Activated naive CD8-positive, alpha-beta T cell (primary cell): ENCODE measurements at regions not wholly inside any gene's neighbourhood (a gene's known extent, or its start where the extent isn't known, plus 50 kb on each side); places are given as distances from the start of the nearest gene placed in this dataset.

Experiments
- H3K27ac Mint-ChIP-seq: one replicate; pipeline ENCODE4 v1.8.0; 2021; ENCODE audit warnings: mixed read lengths
- H3K27me3 Mint-ChIP-seq: one replicate; pipeline ENCODE4 v1.8.0; 2021; ENCODE audit warnings: mixed read lengths
- H3K36me3 Mint-ChIP-seq: one replicate; pipeline ENCODE4 v1.8.0; 2021; ENCODE audit warnings: mixed read lengths
- H3K4me1 Mint-ChIP-seq: one replicate; pipeline ENCODE4 v1.8.0; 2021; ENCODE audit warnings: low read depth, mixed read lengths
- H3K4me3 Mint-ChIP-seq: one replicate; pipeline ENCODE4 v1.8.0; 2021; ENCODE audit warnings: mild to moderate bottlenecking, mixed read lengths
- H3K9me3 Mint-ChIP-seq: one replicate; pipeline ENCODE4 v1.8.0; 2021; ENCODE audit warnings: low read depth, mixed read lengths

GRCh38 chr11:11038782-11039181 is 180.9 kb upstream of the ZBED5 start:
- H3K4me3 Mint-ChIP-seq, result no peak overlapping the region
- no peak overlapping the region for H3K27ac Mint-ChIP-seq
- peaks cover 1% of the 10 kb centered on the region for H3K27me3 Mint-ChIP-seq
- H3K9me3 Mint-ChIP-seq, result no peaks in the 10 kb centered on the region
- peaks cover 16% of the 10 kb centered on the region for H3K4me1 Mint-ChIP-seq
- no peaks in the 10 kb centered on the region for H3K36me3 Mint-ChIP-seq

DNA sequence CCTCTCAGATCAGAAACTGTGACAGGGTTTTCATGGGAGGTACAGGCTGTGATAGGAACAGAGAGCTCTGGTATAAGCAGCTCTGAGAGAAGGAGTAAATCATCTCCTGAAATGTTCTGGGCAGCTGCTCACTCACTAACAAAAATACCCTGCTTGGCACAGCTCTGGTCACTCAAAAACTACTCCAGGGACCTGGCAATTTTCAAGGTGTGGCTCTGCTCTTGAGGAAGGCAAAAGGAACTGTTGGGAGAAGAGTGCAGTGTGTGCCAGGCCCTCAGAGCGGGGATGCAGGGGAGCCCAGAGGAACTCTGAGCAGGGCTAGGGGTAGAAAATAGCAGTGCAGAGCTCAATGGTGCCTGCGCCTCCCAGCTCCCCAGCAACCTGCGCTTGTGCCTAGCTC is 180.5 kb upstream of the ZBED5 start:
- no peaks in the 10 kb centered on the region for H3K36me3 Mint-ChIP-seq
- peaks cover 1% of the 10 kb centered on the region for H3K27me3 Mint-ChIP-seq
- H3K9me3 Mint-ChIP-seq, result no peaks in the 10 kb centered on the region
- peaks cover 16% of the 10 kb centered on the region for H3K4me1 Mint-ChIP-seq
- H3K27ac Mint-ChIP-seq, result no peak overlapping the region
- no peak overlapping the region for H3K4me3 Mint-ChIP-seq

GRCh38 chr11:11036848-11037732 is 179.2 kb upstream of the ZBED5 start:
- Mint-ChIP-seq H3K4me3 (no peak overlapping the region), H3K27ac (no peak overlapping the region), H3K27me3 (peaks cover 1% of the 10 kb centered on the region), H3K4me1 (peaks cover 16% of the 10 kb centered on the region), H3K36me3 (no peaks in the 10 kb centered on the region), H3K9me3 (no peaks in the 10 kb centered on the region)

- Mint-ChIP-seq H3K9me3 (no peaks in the 10 kb centered on the region), H3K27ac (no peak overlapping the region), H3K4me3 (no peak overlapping the region), H3K4me1 (peaks cover 16% of the 10 kb centered on the region), H3K27me3 (peaks cover 1% of the 10 kb centered on the region), H3K36me3 (no peaks in the 10 kb centered on the region)
Observed at GRCh38 chr11:11036185-11036847, 178.5 kb upstream of the ZBED5 start.

DNA sequence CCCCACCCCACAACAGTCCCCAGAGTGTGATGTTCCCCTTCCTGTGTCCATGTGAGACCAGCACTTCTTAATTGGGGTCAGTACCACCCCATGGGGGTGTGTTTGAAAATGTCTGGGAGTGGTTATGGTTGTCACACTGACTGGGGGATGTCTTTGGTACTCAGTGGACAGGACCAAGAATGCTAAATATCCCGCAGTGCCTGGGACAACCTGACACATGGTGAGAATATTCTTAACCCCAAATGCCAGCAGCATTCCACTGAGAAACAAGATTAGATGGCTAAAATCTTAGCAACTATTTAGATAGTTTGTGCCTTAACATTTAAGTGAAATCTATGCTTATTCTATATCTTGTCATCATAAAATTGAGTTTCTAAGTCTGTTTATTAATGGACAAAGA is 177.5 kb upstream of the ZBED5 start:
- Mint-ChIP-seq H3K27me3 (peaks cover 1% of the 10 kb centered on the region), H3K4me1 (peaks cover 16% of the 10 kb centered on the region), H3K27ac (no peak overlapping the region), H3K4me3 (no peak overlapping the region), H3K36me3 (no peaks in the 10 kb centered on the region), H3K9me3 (no peaks in the 10 kb centered on the region)

GRCh38 chr11:11034476-11034875 is 176.6 kb upstream of the ZBED5 start:
- H3K36me3 Mint-ChIP-seq, result no peaks in the 10 kb centered on the region
- peaks cover 16% of the 10 kb centered on the region for H3K4me1 Mint-ChIP-seq
- no peak overlapping the region for H3K4me3 Mint-ChIP-seq
- H3K27ac Mint-ChIP-seq, result no peak overlapping the region
- H3K27me3 Mint-ChIP-seq, result peaks cover 1% of the 10 kb centered on the region
- no peaks in the 10 kb centered on the region for H3K9me3 Mint-ChIP-seq

DNA sequence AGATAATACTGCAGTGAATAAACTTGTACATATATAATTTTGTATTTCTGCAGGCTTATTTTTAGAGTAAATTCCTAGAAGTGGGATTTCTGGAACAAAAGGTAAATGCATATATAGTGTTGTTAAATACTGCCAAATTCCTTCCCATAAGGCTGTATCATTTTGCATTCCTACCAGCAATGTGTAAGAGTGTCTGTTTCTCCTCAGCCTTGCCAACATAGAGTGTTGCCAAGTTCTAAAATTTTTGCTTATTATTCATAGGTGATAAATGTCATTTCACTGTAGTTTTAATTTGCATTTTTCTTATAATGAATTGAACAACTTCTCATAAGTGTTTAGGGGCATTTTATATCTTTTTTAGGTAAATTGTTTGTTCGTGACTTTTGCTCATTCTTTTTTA is 174.2 kb upstream of the ZBED5 start:
- Mint-ChIP-seq H3K4me1 (peaks cover 8% of the 10 kb centered on the region), H3K27ac (no peak overlapping the region), H3K9me3 (no peaks in the 10 kb centered on the region), H3K36me3 (no peaks in the 10 kb centered on the region), H3K4me3 (no peak overlapping the region), H3K27me3 (peaks cover 1% of the 10 kb centered on the region)

GRCh38 chr11:11029027-11029426 is 171.2 kb upstream of the ZBED5 start:
- no peaks in the 10 kb centered on the region for H3K36me3 Mint-ChIP-seq
- no peaks in the 10 kb centered on the region for H3K9me3 Mint-ChIP-seq
- no peak overlapping the region for H3K4me3 Mint-ChIP-seq
- H3K27ac Mint-ChIP-seq, result no peak overlapping the region
- H3K4me1 Mint-ChIP-seq, result no peaks in the 10 kb centered on the region
- H3K27me3 Mint-ChIP-seq, result no peaks in the 10 kb centered on the region

DNA sequence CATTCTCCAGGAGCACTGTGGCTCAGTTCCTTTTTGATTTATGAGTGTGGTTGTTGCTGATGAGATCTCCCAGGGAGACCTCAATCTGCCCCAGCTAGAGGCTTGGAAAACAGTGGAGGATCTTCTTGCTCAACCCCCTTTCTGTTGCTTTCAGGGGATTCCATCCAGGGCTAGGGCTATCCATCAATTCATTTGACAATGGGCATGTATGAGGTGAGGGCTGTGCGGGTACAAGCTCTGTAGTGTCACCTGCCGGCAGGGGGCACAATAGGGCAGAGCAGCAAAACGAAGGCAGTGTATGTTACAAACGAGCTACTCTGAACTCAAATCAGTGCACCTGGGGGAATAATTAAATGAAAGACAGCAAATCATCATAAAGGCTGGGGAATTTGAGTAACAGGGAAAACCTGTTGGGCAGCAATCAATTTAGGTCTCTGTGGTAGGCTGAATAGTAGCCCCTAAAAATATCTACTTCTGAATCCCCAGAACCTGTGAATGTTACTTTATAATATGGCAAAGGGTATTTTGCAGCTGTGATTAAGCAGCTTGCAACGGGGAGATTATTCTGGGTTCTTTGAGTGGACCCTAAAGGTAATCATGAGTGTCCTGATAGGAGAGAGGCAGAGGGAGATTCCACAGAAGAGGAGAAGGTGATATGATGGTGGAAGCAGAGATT is 170.3 kb upstream of the ZBED5 start:
- H3K27ac Mint-ChIP-seq, result no peak overlapping the region
- H3K36me3 Mint-ChIP-seq, result no peaks in the 10 kb centered on the region
- H3K9me3 Mint-ChIP-seq, result no peaks in the 10 kb centered on the region
- H3K4me3 Mint-ChIP-seq, result no peak overlapping the region
- no peaks in the 10 kb centered on the region for H3K27me3 Mint-ChIP-seq
- no peaks in the 10 kb centered on the region for H3K4me1 Mint-ChIP-seq

DNA sequence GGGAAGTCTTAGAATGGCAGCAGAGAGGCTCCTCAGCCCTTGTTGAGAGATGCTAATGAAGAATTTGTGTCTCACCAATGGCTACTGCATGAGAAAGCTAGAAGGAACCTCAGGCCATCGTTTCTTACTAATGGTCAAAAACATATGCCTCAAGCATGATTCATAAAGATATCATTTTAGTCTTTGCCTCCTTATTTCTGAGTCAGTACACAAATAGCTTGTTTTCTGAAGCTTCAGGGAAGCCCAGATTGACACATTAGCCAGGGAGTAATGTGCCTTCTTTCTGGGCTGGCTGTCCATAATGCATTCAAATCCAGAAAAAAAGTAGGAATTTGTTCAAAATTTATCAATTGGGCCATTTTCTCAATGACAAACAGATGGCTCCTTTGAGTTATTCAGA is 169.4 kb upstream of the ZBED5 start:
- H3K36me3 Mint-ChIP-seq, result no peaks in the 10 kb centered on the region
- no peak overlapping the region for H3K27ac Mint-ChIP-seq
- no peak overlapping the region for H3K4me3 Mint-ChIP-seq
- no peaks in the 10 kb centered on the region for H3K27me3 Mint-ChIP-seq
- H3K9me3 Mint-ChIP-seq, result no peaks in the 10 kb centered on the region
- no peaks in the 10 kb centered on the region for H3K4me1 Mint-ChIP-seq

DNA sequence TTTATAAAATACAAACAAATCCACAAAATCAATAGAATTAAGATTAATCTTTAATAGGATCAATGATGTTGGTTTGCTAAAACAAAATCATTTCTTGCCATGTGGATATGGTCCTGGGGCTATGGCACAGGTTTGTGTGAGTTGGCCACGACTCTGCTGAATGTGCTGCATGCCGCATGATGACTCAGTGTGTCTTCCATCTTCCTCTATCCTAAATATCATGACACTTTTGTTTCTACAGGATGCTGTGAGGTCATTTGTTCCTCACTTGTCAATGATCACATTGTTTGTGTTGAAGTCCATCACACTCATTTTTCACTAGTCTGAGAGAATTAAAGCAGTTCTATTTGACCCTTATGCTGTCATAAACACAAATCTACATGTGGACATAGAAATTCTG is 167.2 kb upstream of the ZBED5 start:
- H3K27me3 Mint-ChIP-seq, result no peaks in the 10 kb centered on the region

DNA sequence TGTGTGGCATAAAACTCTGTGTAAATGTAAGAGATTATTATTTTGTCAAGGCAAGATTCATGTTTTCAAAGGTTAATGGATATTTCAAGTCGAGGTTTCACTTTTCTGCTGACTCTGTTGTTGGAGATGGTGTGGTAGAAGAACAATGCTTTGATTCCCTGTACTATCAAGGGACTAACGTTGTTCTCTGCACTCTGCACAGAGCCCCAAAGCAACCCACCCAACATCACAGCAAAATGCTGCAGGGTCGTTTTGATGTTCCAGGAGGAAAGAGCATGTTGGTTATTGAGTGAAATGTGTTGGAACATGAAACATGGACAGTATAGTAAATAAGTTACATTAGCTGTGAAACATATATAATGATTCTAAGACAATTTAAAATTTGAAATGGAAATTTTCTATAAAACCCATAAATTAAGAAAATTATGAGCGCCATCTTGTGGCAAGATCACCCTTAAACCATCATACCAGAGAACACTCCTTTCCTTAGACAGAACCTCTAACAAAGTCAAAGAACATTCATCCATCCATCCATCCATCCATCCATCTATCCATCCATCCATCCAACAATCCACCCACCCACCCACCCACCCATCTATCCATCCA is 164.4 kb upstream of the ZBED5 start:
- H3K27ac Mint-ChIP-seq, result no peak overlapping the region

More for the DNA sequence above, 167.2 kb upstream of the ZBED5 start:
- no peaks in the 10 kb centered on the region for H3K36me3 Mint-ChIP-seq
- no peak overlapping the region for H3K27ac Mint-ChIP-seq
- H3K9me3 Mint-ChIP-seq, result no peaks in the 10 kb centered on the region
- H3K4me1 Mint-ChIP-seq, result no peaks in the 10 kb centered on the region
- no peak overlapping the region for H3K4me3 Mint-ChIP-seq

DNA sequence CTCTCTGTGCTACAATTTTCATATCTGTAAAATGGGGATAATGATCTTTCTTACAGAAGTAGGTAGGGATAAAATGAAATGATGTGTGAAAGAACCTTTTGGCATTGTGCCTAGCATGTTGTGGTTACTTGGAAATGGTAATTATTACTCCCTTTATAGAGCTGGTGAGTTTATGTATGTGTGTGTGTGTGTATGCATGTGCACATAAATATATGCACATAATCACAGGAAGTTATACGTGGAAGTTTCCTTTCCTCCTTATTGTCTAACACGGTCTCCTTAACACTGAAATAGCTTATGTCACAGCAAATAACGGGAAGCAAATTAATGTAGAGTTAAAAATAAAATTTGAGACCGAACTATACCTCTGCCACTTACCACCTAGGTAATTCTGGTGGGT is 163.7 kb upstream of the ZBED5 start:
- no peaks in the 10 kb centered on the region for H3K4me1 Mint-ChIP-seq
- H3K27me3 Mint-ChIP-seq, result no peaks in the 10 kb centered on the region
- no peak overlapping the region for H3K27ac Mint-ChIP-seq
- no peaks in the 10 kb centered on the region for H3K9me3 Mint-ChIP-seq
- H3K36me3 Mint-ChIP-seq, result no peaks in the 10 kb centered on the region
- H3K4me3 Mint-ChIP-seq, result no peak overlapping the region

More for the DNA sequence above, 164.4 kb upstream of the ZBED5 start:
- H3K27me3 Mint-ChIP-seq, result no peaks in the 10 kb centered on the region
- no peaks in the 10 kb centered on the region for H3K9me3 Mint-ChIP-seq
- H3K4me1 Mint-ChIP-seq, result no peaks in the 10 kb centered on the region
- no peaks in the 10 kb centered on the region for H3K36me3 Mint-ChIP-seq
- no peak overlapping the region for H3K4me3 Mint-ChIP-seq

DNA sequence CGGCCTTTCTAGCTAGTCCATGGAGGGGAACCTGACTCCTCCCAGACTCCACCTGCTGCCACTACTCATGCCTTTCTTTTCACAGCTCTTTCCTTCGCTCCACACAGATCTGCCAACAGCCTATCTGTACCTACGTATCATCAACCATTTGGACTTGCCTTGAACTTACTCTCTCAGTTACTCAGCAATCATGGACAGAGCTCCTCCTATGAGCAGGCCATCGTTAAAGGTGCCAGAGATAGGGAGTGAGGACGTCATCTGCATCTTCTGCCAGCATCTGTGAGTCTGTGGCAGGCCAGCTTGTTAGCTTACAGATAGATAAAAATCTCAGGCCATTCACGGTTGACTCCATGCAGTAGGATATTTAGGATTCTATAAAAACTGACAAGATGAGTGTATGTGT is 162.9 kb upstream of the ZBED5 start:
- Mint-ChIP-seq H3K36me3 (no peaks in the 10 kb centered on the region), H3K27ac (no peak overlapping the region), H3K4me3 (no peak overlapping the region), H3K27me3 (no peaks in the 10 kb centered on the region), H3K9me3 (no peaks in the 10 kb centered on the region), H3K4me1 (no peaks in the 10 kb centered on the region)

DNA sequence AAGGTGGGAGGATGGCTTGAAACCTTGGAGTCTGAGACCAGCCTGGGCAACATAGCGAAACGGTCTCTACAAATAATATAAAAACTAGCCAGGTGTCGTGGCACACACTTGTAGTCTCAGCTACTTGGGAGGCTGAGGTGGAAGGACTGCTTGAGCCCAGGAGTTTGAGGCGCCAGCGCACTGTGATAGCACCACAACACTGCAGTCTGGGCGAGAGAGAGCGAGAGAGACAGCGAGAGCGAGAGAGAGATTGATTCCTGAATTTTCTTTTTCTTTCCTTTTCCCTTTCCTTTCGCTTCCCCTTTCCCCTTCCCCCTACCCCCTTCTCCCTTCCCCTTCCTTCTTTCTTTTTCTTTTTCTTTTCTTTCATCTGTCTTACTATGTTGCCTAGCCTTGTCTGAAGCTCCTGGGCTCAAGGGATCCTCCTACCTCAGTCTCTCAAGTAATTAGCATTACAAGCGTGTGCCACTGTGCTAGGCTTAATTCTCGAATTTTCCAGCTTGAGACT is 162.4 kb upstream of the ZBED5 start:
- H3K4me1 Mint-ChIP-seq, result no peaks in the 10 kb centered on the region
- no peaks in the 10 kb centered on the region for H3K36me3 Mint-ChIP-seq
- H3K9me3 Mint-ChIP-seq, result no peaks in the 10 kb centered on the region
- no peak overlapping the region for H3K27ac Mint-ChIP-seq
- H3K4me3 Mint-ChIP-seq, result no peak overlapping the region
- H3K27me3 Mint-ChIP-seq, result no peaks in the 10 kb centered on the region
